HCT116 (cell line): ENCODE measurements at regions not wholly inside any gene's neighbourhood (a gene's known extent, or its start where the extent isn't known, plus 50 kb on each side); places are given as distances from the start of the nearest gene placed in this dataset.

Experiments used
- ATAC-seq: fragments of 200-7000 bp; cut with Tn5 transposase; 2 replicates; pipeline ENCODE4 v1.9.1; 2020; ENCODE audit warnings: mild to moderate bottlenecking, moderate library complexity
- BruUV-seq: library from RNA; stranded (reverse); fragments of 400-500 nt; replicated peaks from 2 replicates; lab custom pipeline; 2021; lab: Mats Ljungman, UMichigan
- CTCF ChIA-PET: fragments of 300-600 bp; sonication (Branson Sonifier 250); formaldehyde crosslinking; loops from one replicate; lab custom pipeline; 2021; ENCODE audit warnings: antibody characterized with exemption; lab: Charles Lee
- POLR2A ChIA-PET: fragments of 300-600, 350-600 bp; sonication (Branson Sonifier 250); formaldehyde crosslinking; loops from one replicate; lab custom pipeline; 2021; ENCODE audit warnings: antibody characterized with exemption; lab: Charles Lee
- RAD21 ChIA-PET, 2 experiments: fragments of 300-600 bp; sonication (Branson Sonifier 250); formaldehyde crosslinking; loops; one replicate each; lab custom pipeline; 2023; ENCODE audit warnings: low total read pairs in 2 of 2; ENCODE audit not compliant: uncharacterized antibody in 2 of 2, unreplicated experiment in 2 of 2, low non-redundant PET in 1 of 2; lab: Charles Lee
- DNase-seq: peaks from one replicate; pipeline ENCODE4 v3.0.0-alpha.2; 2010; ENCODE audit warnings: low read depth, low spot score
- H2AFZ ChIP-seq: fragments of 200-600 bp; shearing (Covaris generic), sonication (generic); 2 replicates; pipeline ENCODE4 v1.6.1; 2017; ENCODE audit warnings: low read depth, mixed run types, mixed read lengths, antibody characterized with exemption, low read length; ENCODE audit not compliant: poor library complexity, severe bottlenecking
- H3K27ac ChIP-seq: 2 replicates; pipeline ENCODE4 v1.5.1; 2012; ENCODE audit warnings: low read depth, low read length
- H3K27me3 ChIP-seq: fragments of 200-600 bp; sonication (generic); 2 replicates; pipeline ENCODE4 v1.6.1; 2016; ENCODE audit warnings: mixed run types, low read length, mixed read lengths; ENCODE audit not compliant: insufficient read depth
- H3K36me3 ChIP-seq, 2 experiments: fragments of 200-500 bp in 1 of 2; fragments of 200-600 bp in 1 of 2; sonication (Bioruptor generic) in 1 of 2; sonication (generic) in 1 of 2; 2 replicates each; pipeline versions ENCODE4 v1.5.1 to v1.6.1; 2014 to 2016; ENCODE audit warnings: low read length in 2 of 2, inconsistent platforms in 1 of 2, mixed read lengths in 1 of 2, mixed run types in 1 of 2; ENCODE audit not compliant: insufficient read depth in 2 of 2, control insufficient read depth in 1 of 2
- H3K4me1 ChIP-seq, 2 experiments: fragments of 200-600 bp in 1 of 2; sonication (generic) in 1 of 2; 2 replicates each; pipeline versions ENCODE4 v1.5.1 to v1.6.1; 2012 to 2017; ENCODE audit warnings: low read length in 2 of 2, inconsistent platforms in 1 of 2, mild to moderate bottlenecking in 1 of 2, mixed read lengths in 1 of 2, mixed run types in 1 of 2, moderate library complexity in 1 of 2; ENCODE audit not compliant: insufficient read depth in 2 of 2, control insufficient read depth in 1 of 2
- H3K4me2 ChIP-seq: fragments of 200-600 bp; sonication (generic); 2 replicates; pipeline ENCODE4 v1.6.1; 2017; ENCODE audit warnings: mixed run types, low read length, mixed read lengths
- H3K4me3 ChIP-seq, 2 experiments: fragments of 200-600 bp in 1 of 2; sonication (generic) in 1 of 2; replicated peaks in 1 of 2; 2 replicates each; pipeline ENCODE4 v1.5.1; 2011 to 2016; ENCODE audit warnings: low read length in 2 of 2, control low read depth in 1 of 2, low read depth in 1 of 2, mild to moderate bottlenecking in 1 of 2, mixed read lengths in 1 of 2, mixed run types in 1 of 2
- H3K79me2 ChIP-seq: fragments of 200-600 bp; sonication (generic); 2 replicates; pipeline ENCODE4 v1.6.1; 2017; ENCODE audit warnings: mild to moderate bottlenecking, mixed run types, low read length, moderate library complexity, mixed read lengths; ENCODE audit not compliant: insufficient read depth
- H3K9ac ChIP-seq: fragments of 200-600 bp; sonication (generic); 2 replicates; pipeline ENCODE4 v1.6.1; 2016; ENCODE audit warnings: low read length, mixed read lengths
- H3K9me2 ChIP-seq: fragments of 200-600 bp; sonication (generic), shearing (Covaris generic); 2 replicates; pipeline ENCODE4 v1.6.1; 2017; ENCODE audit warnings: mixed run types, mild to moderate bottlenecking, moderate library complexity; ENCODE audit not compliant: insufficient read depth
- H3K9me3 ChIP-seq, 2 experiments: fragments of 200-500 bp in 1 of 2; fragments of 200-600 bp in 1 of 2; sonication (Bioruptor generic) in 1 of 2; sonication (generic) in 1 of 2; 2 replicates each; pipeline ENCODE4 v1.6.1; 2014 to 2017; ENCODE audit warnings: low read length in 2 of 2, mixed read lengths in 2 of 2, inconsistent platforms in 1 of 2, low read depth in 1 of 2, mild to moderate bottlenecking in 1 of 2, mixed run types in 1 of 2, moderate library complexity in 1 of 2; ENCODE audit not compliant: control insufficient read depth in 1 of 2, insufficient read depth in 1 of 2
- H4K20me1 ChIP-seq: fragments of 200-600 bp; sonication (generic), shearing (Covaris generic); 2 replicates; pipeline ENCODE4 v1.6.1; 2017; ENCODE audit warnings: mixed run types, mild to moderate bottlenecking, moderate library complexity; ENCODE audit not compliant: insufficient read depth
- CBX3 ChIP-seq: IDR thresholded peaks from 2 replicates; pipeline ENCODE4 v1.6.1; 2012; ENCODE audit warnings: low read depth
- CEBPB ChIP-seq: IDR thresholded peaks from 2 replicates; pipeline ENCODE4 v1.6.1; 2012; ENCODE audit warnings: low read depth
- CTCF ChIP-seq, 3 experiments: fragments of 200-600 bp in 1 of 3; sonication (generic) in 1 of 3; IDR thresholded peaks in 2 of 3; conservative IDR thresholded peaks in 1 of 3; 2 replicates each; pipeline ENCODE4 v1.5.1; 2012 to 2017; ENCODE audit warnings: low read depth in 2 of 3, low read length in 2 of 3, antibody characterized with exemption in 1 of 3, borderline replicate concordance in 1 of 3, control low read depth in 1 of 3, mild to moderate bottlenecking in 1 of 3, mixed read lengths in 1 of 3, mixed run types in 1 of 3, moderate library complexity in 1 of 3; ENCODE audit not compliant: insufficient read depth in 1 of 3
- EGR1 ChIP-seq: IDR thresholded peaks from 2 replicates; pipeline ENCODE4 v1.6.1; 2012; ENCODE audit warnings: low read depth
- ELF1 ChIP-seq: IDR thresholded peaks from 2 replicates; pipeline ENCODE4 v1.6.1; 2012; ENCODE audit warnings: low read depth, borderline replicate concordance
- EZH2phosphoT487 ChIP-seq: fragments of 200-600 bp; IDR thresholded peaks from 2 replicates; pipeline ENCODE4 v1.6.1; 2018; ENCODE audit warnings: antibody characterized with exemption, borderline replicate concordance
- POLR2AphosphoS5 ChIP-seq: IDR thresholded peaks from 2 replicates; pipeline ENCODE4 v1.6.1; 2011; ENCODE audit warnings: mild to moderate bottlenecking, low read depth, low read length, moderate library complexity
- SIN3A ChIP-seq: IDR thresholded peaks from 2 replicates; pipeline ENCODE4 v1.6.1; 2012; ENCODE audit warnings: low read depth
- ZBTB33 ChIP-seq: IDR thresholded peaks from 2 replicates; pipeline ENCODE4 v1.6.1; 2011; ENCODE audit warnings: mild to moderate bottlenecking, low read length, moderate library complexity; ENCODE audit not compliant: insufficient replicate concordance; ENCODE audit errors: extremely low read depth
- intact Hi-C: fragments of 100-400 bp; cut with micrococcal nuclease; formaldehyde crosslinking; loops from 2 replicates; pipeline ENCODE4 v1.10.0; 2022

GRCh38 chr1:185608177-185608576 lies 126.0 kb upstream of the HMCN1 start:
- no peaks in the 10 kb centered on the region for H3K9me2 ChIP-seq
- H3K27me3 ChIP-seq = no peaks in the 10 kb centered on the region
- no peaks in the 10 kb centered on the region for H3K9me3 ChIP-seq
- POLR2A ChIA-PET = no interaction called here
- CTCF ChIA-PET = no interaction called here
- no peaks in the 10 kb centered on the region for H3K4me1 ChIP-seq
- DNase-seq (no peak), ATAC-seq (no peak)
- RAD21 ChIA-PET = no interaction called here
- H2AFZ ChIP-seq = no peak overlapping the region
- H3K4me3 ChIP-seq = no peak overlapping the region
- TF ChIP-seq CTCF (IDR thresholded peaks at IDR 0.05 in 2 of 3, conservative IDR thresholded peaks at IDR 0.05 in 1 of 3; ENCODE audit: borderline replicate concordance in 1 of 3, insufficient read depth in 1 of 3, low read depth in 2 of 3, low read length in 2 of 3) (no peak), EZH2phosphoT487 (no peak), POLR2AphosphoS5 (no peak), ZBTB33 (no peak), CEBPB (no peak), CBX3 (no peak), EGR1 (no peak), SIN3A (no peak), ELF1 (no peak)
- intact Hi-C loops = no loop called here
- BruUV-seq = no TSS peak
- no peak overlapping the region for H3K27ac ChIP-seq
- no peaks in the 10 kb centered on the region for H4K20me1 ChIP-seq
- H3K9ac ChIP-seq = no peak overlapping the region
- H3K79me2 ChIP-seq = no peaks in the 10 kb centered on the region
- no peak overlapping the region for H3K4me2 ChIP-seq
- H3K36me3 ChIP-seq = no peaks in the 10 kb centered on the region
